ENCODE measurements at regions not wholly inside any gene's neighbourhood (a gene's known extent, or its start where the extent isn't known, plus 50 kb on each side); places are given as distances from the start of the nearest gene placed in this dataset.

DNA sequence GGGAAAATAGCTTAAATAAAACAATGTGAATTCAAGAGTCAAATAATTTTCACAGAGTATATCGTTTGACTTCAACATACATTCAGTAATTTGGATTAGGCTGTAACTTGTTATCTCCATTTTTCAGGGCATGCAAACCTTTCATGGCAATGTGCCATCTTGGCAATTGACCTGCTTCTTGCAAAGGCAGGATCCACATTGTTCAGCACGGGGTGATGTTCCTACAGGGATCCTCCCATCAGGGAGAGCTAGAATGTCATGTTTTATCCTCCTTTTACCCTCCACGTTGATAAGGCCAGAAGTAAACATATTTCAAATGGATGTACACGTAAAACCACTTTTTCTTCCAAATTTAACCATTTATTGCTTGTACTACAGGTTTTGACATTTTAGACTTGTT is 314.4 kb downstream of the GALC start:
- DNase-seq (ENCODE audit: low read depth), result no peak
- H3K4me3 ChIP-seq (ENCODE audit: low read depth, low read length), result no peak overlapping the region
- in situ Hi-C loops (cut with HindIII; ENCODE audit: low sequenced_read_pairs), result no loop called here
- TF ChIP-seq, protein P1, sequence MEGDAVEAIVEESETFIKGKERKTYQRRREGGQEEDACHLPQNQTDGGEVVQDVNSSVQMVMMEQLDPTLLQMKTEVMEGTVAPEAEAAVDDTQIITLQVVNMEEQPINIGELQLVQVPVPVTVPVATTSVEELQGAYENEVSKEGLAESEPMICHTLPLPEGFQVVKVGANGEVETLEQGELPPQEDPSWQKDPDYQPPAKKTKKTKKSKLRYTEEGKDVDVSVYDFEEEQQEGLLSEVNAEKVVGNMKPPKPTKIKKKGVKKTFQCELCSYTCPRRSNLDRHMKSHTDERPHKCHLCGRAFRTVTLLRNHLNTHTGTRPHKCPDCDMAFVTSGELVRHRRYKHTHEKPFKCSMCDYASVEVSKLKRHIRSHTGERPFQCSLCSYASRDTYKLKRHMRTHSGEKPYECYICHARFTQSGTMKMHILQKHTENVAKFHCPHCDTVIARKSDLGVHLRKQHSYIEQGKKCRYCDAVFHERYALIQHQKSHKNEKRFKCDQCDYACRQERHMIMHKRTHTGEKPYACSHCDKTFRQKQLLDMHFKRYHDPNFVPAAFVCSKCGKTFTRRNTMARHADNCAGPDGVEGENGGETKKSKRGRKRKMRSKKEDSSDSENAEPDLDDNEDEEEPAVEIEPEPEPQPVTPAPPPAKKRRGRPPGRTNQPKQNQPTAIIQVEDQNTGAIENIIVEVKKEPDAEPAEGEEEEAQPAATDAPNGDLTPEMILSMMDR (IDR thresholded peaks at IDR 0.05; ENCODE audit: low read depth, low read length, missing control alignments), result no peak

GRCh38 chr14:87676814-87677437 is 316.1 kb downstream of the GALC start:
- in situ Hi-C loops (cut with HindIII; ENCODE audit: low sequenced_read_pairs), result no loop called here
- no peak for DNase-seq (ENCODE audit: low read depth)
- H3K4me3 ChIP-seq (ENCODE audit: low read depth, low read length), result no peak overlapping the region
- TF ChIP-seq, protein P1 (IDR thresholded peaks at IDR 0.05; ENCODE audit: low read depth, low read length, missing control alignments), result no peak

DNA sequence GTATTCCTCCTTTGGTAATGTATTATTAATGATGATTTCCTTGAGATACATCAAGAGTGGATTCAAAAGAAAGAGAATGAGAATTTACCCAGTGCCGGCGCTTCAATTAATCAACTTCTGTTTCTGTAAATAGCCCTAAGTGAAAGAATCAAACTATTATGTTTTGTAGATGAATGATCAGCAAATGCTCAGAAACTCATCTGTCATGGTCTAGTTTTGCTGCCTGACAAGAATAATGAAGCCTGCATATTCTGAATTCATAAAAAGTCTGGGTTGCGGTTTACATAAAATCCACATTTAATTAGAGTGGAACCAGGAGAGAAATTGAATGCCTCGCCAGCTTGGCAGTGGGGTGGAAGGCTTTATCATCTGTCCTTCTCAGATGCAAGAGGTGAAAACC is 325.3 kb downstream of the GALC start:
- DNase-seq (ENCODE audit: low read depth), result no peak
- TF ChIP-seq, protein P1 (IDR thresholded peaks at IDR 0.05; ENCODE audit: low read depth, low read length, missing control alignments), result no peak
- in situ Hi-C loops (cut with HindIII; ENCODE audit: low sequenced_read_pairs), result no loop called here
- no peak overlapping the region for H3K4me3 ChIP-seq (ENCODE audit: low read depth, low read length)

DNA sequence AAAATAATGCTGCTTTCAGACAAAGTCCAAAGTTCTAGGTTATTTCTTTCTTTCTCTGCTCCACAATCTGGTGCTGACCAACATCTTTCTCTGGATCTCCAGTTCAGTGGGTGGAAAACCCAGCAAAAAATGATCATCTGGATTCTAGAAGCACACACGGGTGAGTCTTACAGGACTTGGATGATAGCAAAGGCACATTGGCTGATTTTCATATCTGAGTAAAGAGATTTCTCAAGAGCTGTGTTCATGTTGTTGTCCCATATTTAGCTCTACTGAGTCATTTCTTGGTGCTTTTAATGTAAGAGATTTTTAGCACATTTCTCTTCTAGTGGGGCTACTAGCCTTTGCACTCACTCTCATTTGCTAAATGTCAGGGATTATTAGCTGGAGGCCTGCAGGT is 336.7 kb downstream of the GALC start:
- in situ Hi-C loops (cut with HindIII; ENCODE audit: low sequenced_read_pairs), result no loop called here
- no peak for DNase-seq (ENCODE audit: low read depth)
- TF ChIP-seq, protein P1 (IDR thresholded peaks at IDR 0.05; ENCODE audit: low read depth, low read length, missing control alignments), result no peak
- H3K4me3 ChIP-seq (ENCODE audit: low read depth, low read length), result no peak overlapping the region

DNA sequence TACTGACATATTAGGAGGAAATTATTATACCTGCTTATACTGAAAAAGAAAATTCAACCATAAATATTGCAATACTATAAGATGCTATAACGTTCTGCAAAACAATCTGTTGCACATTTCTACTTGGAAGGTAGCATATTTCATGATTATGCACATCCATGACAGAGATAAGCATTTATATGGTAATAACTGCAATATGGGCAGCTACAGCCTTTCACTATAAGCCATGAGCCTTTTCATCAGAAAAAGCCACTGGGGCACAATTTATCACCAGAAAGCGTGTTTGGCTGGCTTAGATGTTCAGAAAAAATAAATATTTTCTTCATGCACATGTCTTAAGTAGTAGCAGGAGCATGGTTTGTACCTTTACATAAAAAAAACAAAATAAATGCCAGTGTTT is 340.7 kb downstream of the GALC start:
- no peak overlapping the region for H3K4me3 ChIP-seq (ENCODE audit: low read depth, low read length)
- TF ChIP-seq, protein P1 (IDR thresholded peaks at IDR 0.05; ENCODE audit: low read depth, low read length, missing control alignments), result no peak
- in situ Hi-C loops (cut with HindIII; ENCODE audit: low sequenced_read_pairs), result no loop called here
- no peak for DNase-seq (ENCODE audit: low read depth)

DNA sequence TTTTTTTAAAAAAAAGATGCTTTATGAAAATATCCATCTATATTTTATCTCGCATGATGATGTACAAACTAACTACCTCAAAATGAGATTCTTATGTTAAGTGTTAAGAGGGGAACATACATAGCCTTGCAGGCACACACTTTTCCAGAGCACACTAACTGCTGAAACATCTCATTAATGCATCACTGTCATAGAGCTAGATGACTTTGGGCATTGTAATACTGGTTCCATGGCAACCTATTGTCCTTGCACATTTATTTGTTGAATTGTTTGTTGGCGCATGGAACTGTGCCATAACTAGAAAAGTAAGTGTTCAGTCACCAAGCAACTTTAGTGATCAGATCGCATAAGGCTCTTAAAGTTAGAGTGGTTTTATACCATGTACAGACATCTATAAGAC is 348.3 kb downstream of the GALC start:
- no peak for DNase-seq (ENCODE audit: low read depth)
- in situ Hi-C loops (cut with HindIII; ENCODE audit: low sequenced_read_pairs), result no loop called here
- TF ChIP-seq, protein P1 (IDR thresholded peaks at IDR 0.05; ENCODE audit: low read depth, low read length, missing control alignments), result no peak
- no peak overlapping the region for H3K4me3 ChIP-seq (ENCODE audit: low read depth, low read length)

Measured in astrocyte of the cerebellum (primary cell).